ENCODE measurements at regions not wholly inside any gene's neighbourhood (a gene's known extent, or its start where the extent isn't known, plus 50 kb on each side); places are given as distances from the start of the nearest gene placed in this dataset.

GRCh38 chr18:21996351-21996826, 173.0 kb upstream of the GATA6 start:
- DNase-seq (ENCODE audit: low read depth in 2 of 3, low spot score in 2 of 3), result no peak

DNA sequence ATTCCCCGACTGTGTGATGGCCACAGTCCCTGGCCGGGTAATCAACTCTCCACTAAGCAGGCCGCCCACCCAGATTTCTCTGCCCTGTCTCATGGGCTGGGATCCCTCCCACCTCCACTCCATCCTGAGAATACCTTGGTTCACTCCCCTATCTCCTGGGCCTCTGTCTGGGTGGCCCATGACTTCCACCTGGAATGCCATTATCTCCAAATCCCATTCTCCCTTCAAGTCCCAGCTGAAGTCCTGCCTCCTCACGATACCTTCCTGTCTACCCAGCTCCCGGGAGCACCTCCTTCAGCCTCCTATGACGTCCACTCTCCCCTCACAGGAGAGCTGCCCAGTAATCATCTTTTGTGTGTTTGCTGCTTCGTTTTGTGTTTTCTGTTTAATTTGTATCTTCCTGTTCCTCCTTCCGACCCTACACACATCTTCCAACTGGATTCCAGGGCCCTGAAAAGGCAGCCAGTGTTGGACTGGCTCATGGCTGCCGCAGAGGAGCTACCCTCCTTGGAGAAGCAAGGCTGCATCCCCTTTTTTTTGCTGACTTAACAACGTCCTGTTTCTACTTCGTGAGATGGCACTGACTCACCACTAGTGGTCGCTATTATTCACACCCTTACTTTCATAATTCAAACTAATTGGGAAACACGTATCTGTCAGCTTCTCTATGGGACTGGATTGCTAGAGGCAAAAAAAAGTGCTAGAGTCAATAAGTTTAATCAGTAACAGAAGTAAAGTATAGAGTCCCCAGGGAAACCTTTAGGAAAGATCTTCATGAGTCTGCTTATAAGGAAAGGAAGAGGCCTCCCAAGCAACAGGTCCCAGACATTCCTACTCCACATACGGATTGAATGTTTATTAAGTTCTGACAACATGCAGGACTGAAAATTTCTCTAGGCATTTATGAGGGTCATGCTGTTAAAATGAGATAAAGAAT, 171.9 kb upstream of the GATA6 start:
- DNase-seq (ENCODE audit: low read depth in 2 of 3, low spot score in 2 of 3), result no peak

- DNase-seq (ENCODE audit: low read depth in 2 of 3, low spot score in 2 of 3), result no peak
These were observed 170.9 kb upstream of the GATA6 start for GRCh38 chr18:21998486-21998885.

- no peak for DNase-seq (ENCODE audit: low read depth in 2 of 3, low spot score in 2 of 3)
These were observed 167.4 kb upstream of the GATA6 start for GRCh38 chr18:22001912-22002487.

- no peak for DNase-seq (ENCODE audit: low read depth in 2 of 3, low spot score in 2 of 3)
These were observed 164.1 kb upstream of the GATA6 start for GRCh38 chr18:22005191-22005841.

GRCh38 chr18:22006458-22006857, 162.9 kb upstream of the GATA6 start:
- no peak for DNase-seq (ENCODE audit: low read depth in 2 of 3, low spot score in 2 of 3)

DNA sequence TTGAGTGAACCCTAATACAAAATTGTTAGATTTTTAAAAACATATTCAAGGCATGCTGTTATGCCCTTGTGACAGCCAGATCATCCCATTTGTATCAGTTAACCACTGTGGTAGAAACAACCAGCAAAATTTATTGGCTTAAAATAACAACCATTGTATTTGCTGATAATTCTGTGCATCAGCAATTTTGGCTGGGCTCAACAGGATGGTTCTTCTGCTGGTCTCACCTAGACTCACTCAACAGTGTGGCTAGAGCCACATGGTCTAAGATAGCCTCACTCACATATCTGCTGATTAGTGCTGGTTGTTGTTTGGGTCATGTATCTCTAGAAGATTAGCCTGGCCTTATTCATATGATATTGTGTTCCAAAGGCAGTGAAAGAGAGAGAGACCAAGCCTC, 160.1 kb upstream of the GATA6 start:
- DNase-seq (ENCODE audit: low read depth in 2 of 3, low spot score in 2 of 3), result no peak

DNA sequence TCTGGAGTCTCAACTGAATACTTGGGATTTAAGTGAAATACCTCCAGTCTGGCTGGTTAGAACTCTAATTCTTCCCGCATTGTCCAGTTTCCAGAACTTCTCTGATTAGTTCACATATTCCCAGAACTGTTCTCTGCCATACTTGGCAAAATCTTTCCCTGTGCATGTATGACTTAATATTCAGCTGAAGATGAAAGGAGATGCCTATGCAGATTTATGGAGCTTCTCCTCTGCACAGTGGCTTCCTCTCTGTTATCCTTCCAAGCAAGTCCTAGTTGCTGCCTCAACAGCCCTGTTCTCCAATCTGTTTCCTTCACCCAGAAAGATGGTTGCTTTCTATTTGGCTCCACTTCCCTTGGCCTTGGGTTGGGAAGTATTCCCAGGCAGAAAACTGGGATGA, 155.4 kb upstream of the GATA6 start:
- no peak for DNase-seq (ENCODE audit: low read depth in 2 of 3, low spot score in 2 of 3)

DNA sequence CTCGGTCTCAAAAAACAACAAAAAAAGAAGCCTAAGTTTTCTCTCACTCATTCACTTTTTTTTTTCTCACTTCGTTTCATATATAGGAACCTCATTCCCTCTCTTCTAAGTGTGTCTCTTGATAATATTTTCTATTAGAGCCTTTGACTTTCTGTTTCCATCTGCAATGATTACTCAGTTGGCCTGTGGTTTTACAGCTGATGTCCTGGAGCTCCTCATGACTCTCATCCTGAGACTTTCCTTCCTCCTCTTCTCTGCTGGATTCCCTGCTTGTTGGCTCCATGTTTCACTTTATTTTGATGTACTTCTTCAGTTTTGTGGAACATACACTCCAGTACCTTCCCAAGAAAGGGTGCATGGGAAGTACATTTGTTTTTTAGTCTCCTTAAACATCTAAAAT, 154.2 kb upstream of the GATA6 start:
- DNase-seq (ENCODE audit: low read depth in 2 of 3, low spot score in 2 of 3), result no peak

DNA sequence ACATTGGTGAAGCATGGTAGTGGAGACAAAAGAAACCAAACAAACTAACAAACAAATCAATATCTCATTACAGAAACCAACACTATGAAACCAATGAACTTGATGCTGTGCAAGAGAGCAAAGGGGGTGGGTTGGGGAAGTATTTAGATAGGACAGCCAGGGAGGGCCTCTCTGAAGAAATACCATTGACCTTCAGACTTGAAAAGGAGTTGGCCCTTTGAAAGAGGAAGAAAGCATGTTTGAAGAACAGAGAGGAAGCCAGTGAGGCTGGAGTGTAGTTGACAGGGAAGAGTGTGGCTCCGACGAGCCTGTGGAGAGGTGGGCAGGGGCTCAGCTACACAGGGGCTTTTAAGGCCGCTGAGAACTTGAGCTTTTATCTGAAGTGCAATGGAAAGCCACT, 151.0 kb upstream of the GATA6 start:
- no peak for DNase-seq (ENCODE audit: low read depth in 2 of 3, low spot score in 2 of 3)

- no peak for DNase-seq (ENCODE audit: low read depth in 2 of 3, low spot score in 2 of 3)
These were observed 150.2 kb upstream of the GATA6 start for GRCh38 chr18:22019193-22019592.

GRCh38 chr18:22020127-22020866, 149.1 kb upstream of the GATA6 start:
- DNase-seq (ENCODE audit: low read depth in 2 of 3, low spot score in 2 of 3), result no peak

DNA sequence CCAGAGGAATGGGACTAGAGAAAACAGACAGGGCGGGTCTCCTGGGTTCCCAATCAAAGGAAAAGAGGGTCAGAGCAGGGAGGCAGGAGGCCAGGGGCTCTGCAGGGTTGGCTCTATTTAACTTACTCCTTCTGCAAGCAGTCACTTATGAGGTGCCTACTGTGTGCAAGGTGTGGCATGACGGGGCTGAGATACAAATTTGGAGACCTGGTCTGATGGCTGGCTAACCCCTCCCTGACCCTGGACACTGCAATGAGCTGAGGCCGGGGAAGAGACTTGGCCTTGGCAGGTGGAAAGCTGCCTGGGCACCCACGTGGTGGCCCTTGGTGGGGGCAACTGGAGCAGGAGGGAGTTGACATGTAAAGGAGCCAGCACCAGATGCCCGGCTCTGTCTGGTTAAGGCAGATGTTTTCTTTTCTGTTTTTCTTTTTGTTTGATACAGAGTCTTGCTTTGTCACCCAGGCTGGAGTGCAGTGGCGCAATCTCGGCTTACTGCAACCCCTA, 148.5 kb upstream of the GATA6 start:
- DNase-seq (ENCODE audit: low read depth in 2 of 3, low spot score in 2 of 3), result no peak

DNA sequence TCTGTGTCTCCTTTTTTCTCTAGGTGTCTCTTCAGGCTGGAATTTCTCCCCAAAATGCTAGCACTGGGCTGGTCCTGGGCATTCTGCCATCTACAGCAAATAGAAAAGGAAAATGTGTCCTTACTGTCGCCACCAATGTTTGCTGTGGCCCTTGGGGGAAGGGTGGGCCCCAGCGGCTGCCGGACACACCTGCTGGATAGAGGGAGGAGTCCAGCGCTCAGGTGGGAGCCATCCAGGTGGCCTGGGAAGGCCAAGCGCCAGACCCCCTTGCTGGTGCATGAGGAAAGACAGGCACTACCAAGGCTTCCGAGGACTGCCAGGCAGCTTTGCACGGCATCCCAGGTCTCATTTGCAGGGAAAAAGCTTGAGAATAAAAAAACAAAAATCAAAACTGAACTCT, 147.7 kb upstream of the GATA6 start:
- no peak for DNase-seq (ENCODE audit: low read depth in 2 of 3, low spot score in 2 of 3)

GRCh38 chr18:22024924-22025323, 144.5 kb upstream of the GATA6 start:
- no peak for DNase-seq (ENCODE audit: low read depth in 2 of 3, low spot score in 2 of 3)

GRCh38 chr18:22026362-22026761, 143.0 kb upstream of the GATA6 start:
- no peak for DNase-seq (ENCODE audit: low read depth in 2 of 3, low spot score in 2 of 3)

GRCh38 chr18:22026889-22027288, 142.5 kb upstream of the GATA6 start:
- DNase-seq (ENCODE audit: low read depth in 2 of 3, low spot score in 2 of 3), result no peak

GRCh38 chr18:22031611-22032010, 137.8 kb upstream of the GATA6 start:
- DNase-seq (ENCODE audit: low read depth in 2 of 3, low spot score in 2 of 3), result no peak

- DNase-seq (ENCODE audit: low read depth in 2 of 3, low spot score in 2 of 3), result no peak
These were observed 136.9 kb upstream of the GATA6 start for GRCh38 chr18:22032392-22032961.

- DNase-seq (ENCODE audit: low read depth in 2 of 3, low spot score in 2 of 3), result no peak
These were observed 136.3 kb upstream of the GATA6 start for GRCh38 chr18:22033085-22033484.

GRCh38 chr18:22034276-22034675, 135.1 kb upstream of the GATA6 start:
- no peak for DNase-seq (ENCODE audit: low read depth in 2 of 3, low spot score in 2 of 3)
